ENCODE measurements at regions not wholly inside any gene's neighbourhood (a gene's known extent, or its start where the extent isn't known, plus 50 kb on each side); places are given as distances from the start of the nearest gene placed in this dataset.

GRCh38 chr13:31968473-31968872, 63.1 kb upstream of the FRY start:
- TF ChIP-seq CTCF (IDR thresholded peaks at IDR 0.05; ENCODE audit: low read depth, low read length) = no peak
- no peak for DNase-seq (ENCODE audit: extremely low read depth, low read depth)

- DNase-seq (ENCODE audit: extremely low read depth, low read depth) = no peak
These were observed 61.2 kb upstream of the FRY start for GRCh38 chr13:31970231-31970930.

GRCh38 chr13:31972453-31972852, 59.1 kb upstream of the FRY start:
- TF ChIP-seq CTCF (IDR thresholded peaks at IDR 0.05; ENCODE audit: low read depth, low read length) = no peak
- no peak for DNase-seq (ENCODE audit: extremely low read depth, low read depth)

More at GRCh38 chr13:31970231-31970930, 61.2 kb upstream of the FRY start:
- TF ChIP-seq CTCF (IDR thresholded peaks at IDR 0.05; ENCODE audit: low read depth, low read length) = no peak

- DNase-seq (ENCODE audit: extremely low read depth, low read depth) = no peak
- no peak for TF ChIP-seq CTCF (IDR thresholded peaks at IDR 0.05; ENCODE audit: low read depth, low read length)
These were observed 53.6 kb upstream of the FRY start for GRCh38 chr13:31978021-31978420.

DNA sequence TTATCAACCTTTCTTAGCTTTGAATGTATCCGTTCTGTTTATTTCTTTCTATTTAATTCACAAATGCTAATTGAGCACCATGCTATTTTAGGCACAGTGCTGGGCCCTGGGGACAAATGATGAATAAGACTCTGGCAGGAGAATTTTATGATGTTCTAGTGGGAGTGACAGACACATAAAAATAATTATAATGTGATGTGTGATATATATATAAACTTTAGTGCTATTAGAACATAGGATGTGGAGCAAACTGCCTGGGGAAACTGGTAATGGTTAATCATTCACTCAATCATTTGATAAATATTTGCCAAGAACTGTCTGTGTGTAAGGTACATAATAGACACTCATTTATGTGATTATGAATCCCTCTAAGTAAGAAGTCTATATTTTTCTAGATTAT, 50.7 kb upstream of the FRY start:
- no peak for DNase-seq (ENCODE audit: extremely low read depth, low read depth)
- no peak for TF ChIP-seq CTCF (IDR thresholded peaks at IDR 0.05; ENCODE audit: low read depth, low read length)
